Left renal pelvis (tissue), 4 donors: ENCODE measurements at regions not wholly inside any gene's neighbourhood (a gene's known extent, or its start where the extent isn't known, plus 50 kb on each side); places are given as distances from the start of the nearest gene placed in this dataset.

ENCODE experiments used
- DNase-seq, 4 donors: peaks; one replicate each; pipeline ENCODE4 v3.0.0-alpha.2; 2013; ENCODE audit warnings: low read depth in 4 of 4, low spot score in 3 of 4

GRCh38 chr17:79361873-79362771 is 248.7 kb downstream of the RBFOX3 start:
- DNase-seq = no peak

DNA sequence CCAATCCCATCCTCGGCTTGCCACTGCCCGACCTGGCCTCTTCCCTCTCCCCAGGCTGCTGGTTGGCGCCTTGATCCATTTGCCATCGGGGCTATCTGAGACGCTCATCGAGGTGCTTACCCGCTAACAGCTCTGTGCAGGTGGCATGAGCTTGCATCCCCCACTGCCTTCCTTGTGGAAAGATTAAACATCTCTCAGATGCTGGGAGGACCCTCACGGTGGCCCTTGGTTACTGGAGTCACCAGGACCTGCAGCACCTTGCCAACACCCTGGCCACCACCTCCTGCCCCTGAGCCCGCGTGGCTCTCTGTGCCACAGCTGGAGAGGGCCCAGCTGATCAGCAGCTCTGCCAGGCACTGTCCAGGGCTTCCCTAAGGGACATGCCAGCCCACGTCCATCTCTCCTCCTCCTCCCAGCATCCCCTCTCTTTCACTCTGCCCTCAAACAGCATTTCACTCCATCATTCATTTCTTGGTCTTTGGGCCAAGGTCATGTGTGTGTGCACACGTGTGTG is 249.6 kb downstream of the RBFOX3 start:
- no peak for DNase-seq

GRCh38 chr17:79360196-79360595 is 250.7 kb downstream of the RBFOX3 start:
- no peak for DNase-seq

GRCh38 chr17:79356839-79357447 is 253.9 kb downstream of the RBFOX3 start:
- DNase-seq = no peak

- no peak for DNase-seq
Measured at GRCh38 chr17:79355165-79355564, 255.7 kb downstream of the RBFOX3 start.

- DNase-seq = no peak
Measured at GRCh38 chr17:79354173-79354820, 256.6 kb downstream of the RBFOX3 start.

GRCh38 chr17:79353548-79353947 is 257.3 kb downstream of the RBFOX3 start:
- DNase-seq = no peak

DNA sequence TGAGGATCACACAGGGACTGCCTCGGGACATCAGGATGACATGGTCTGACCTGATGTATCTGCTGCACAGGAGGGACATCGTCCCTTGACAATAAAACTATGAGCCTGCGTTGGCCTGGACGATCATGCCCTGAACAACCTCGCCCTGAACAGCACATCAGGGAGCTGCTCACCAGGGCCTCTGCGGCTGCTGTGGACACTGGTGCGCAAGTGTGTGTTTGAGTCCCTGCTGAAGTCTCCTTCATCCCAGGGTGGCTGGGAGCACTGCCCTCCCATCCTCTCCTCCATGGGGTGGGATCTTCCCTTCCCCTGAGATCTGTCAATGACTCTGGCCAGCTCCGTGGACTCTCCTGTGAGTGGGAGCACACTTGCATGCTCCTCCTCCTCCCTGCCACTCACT is 257.8 kb downstream of the RBFOX3 start:
- DNase-seq = no peak

GRCh38 chr17:79350533-79350932 is 260.3 kb downstream of the RBFOX3 start:
- no peak for DNase-seq

DNA sequence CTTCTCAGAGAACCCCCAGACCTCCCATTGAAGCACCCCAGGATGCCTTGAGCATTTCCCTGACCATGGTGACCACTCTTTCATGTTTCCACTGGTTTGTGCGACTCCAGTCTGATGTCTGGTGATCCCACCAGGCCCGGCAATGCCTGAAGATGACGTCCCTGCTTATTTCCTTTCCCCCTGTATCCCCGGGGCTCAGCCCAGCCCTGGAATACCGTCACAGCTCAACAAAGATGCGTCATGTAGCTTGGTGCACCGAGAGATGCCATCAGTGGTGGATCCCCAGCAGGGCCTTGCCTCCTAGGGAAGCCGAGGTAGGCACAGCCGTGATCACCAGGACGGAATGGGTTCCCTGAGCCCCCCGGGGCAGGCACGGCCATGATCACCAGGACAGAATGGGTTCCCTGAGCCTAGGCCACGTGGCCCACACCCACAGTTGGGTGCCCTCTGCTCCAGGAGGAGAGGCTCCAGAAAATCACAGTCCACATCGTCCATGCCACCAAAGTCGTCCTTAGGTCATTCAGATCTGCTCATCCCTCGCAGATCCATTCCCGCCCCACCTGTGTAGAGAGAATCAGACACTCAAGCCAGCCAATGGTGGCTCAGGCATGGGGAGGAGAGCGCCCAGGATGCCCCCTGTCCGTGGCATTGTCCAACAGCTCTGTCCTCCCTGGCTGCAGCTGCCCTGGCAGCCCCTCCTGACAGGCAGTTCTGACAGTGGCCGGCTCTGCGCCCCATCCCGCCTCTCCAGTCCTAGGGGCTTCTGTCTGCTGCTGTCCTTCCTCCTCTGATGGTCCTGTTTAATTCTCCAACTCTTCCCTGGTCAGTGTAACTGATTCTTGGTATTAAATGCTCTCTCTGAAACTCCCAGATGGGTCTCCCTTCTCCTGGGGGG is 261.1 kb downstream of the RBFOX3 start:
- no peak for DNase-seq

DNA sequence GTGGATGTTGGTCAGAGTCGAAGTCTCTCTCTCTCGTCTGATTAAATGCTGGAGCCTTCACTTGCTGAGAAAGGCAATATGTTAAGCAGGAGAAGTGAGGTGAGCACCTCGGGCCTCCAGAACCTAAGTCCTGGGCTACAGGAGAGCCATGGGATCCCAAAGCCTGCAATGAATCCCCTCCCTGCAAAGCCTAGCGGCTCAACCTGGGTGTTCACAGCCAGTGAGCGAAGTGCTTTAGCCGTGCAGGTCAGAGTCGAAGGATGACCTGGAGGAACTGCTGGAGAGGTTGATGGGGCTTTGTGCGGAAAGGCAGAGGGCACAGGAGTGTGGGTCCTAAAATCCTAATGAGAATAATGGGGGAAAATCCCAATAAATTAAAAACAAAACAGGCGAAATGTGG is 267.8 kb downstream of the ENGASE start:
- no peak for DNase-seq

DNA sequence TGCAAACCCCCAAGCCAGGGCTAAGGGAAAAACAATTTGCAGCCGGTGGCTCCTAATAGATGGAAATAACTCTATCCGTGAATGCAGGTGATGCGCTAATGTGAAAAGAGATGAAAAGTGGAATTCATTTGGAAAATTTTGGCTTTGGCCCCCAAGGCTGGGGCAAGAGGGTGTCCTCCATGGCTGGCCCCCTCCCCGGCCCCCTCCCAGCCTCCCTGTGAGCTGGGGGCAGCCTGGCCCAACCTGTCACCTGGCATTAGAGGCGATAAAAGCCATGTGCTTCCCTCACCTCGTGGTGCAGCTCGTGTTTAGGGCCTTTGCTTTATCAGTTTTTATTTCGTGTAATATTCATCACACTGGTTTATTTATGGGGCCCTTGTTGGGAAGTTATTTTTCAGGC is 267.2 kb downstream of the ENGASE start:
- DNase-seq = no peak

DNA sequence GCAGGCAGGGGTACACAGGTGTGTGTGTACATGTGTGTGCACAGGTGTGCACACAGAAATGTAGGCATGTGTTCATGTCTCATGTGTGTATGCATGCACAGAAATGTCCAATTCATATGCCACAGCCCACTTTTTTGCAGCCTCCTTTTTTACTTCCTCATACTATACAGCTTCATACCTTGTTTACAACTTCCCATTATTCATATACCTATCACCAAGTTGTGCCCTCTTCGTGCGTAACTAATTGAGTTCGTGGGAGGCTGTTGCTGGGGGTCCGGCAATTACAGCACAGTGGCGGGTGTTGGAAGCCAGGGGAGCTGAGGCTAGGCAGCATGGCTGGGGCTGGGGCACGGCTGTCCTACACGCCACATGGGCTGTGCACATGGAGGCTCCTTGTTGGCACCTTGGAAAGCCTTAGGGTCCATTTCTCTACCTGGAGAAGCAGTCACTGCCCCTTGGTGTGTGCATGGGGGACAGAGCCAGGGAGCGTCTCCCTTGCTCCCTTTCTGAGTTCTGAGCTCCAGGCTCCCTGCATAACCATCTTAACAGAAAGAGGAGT is 266.7 kb downstream of the ENGASE start:
- DNase-seq = no peak

DNA sequence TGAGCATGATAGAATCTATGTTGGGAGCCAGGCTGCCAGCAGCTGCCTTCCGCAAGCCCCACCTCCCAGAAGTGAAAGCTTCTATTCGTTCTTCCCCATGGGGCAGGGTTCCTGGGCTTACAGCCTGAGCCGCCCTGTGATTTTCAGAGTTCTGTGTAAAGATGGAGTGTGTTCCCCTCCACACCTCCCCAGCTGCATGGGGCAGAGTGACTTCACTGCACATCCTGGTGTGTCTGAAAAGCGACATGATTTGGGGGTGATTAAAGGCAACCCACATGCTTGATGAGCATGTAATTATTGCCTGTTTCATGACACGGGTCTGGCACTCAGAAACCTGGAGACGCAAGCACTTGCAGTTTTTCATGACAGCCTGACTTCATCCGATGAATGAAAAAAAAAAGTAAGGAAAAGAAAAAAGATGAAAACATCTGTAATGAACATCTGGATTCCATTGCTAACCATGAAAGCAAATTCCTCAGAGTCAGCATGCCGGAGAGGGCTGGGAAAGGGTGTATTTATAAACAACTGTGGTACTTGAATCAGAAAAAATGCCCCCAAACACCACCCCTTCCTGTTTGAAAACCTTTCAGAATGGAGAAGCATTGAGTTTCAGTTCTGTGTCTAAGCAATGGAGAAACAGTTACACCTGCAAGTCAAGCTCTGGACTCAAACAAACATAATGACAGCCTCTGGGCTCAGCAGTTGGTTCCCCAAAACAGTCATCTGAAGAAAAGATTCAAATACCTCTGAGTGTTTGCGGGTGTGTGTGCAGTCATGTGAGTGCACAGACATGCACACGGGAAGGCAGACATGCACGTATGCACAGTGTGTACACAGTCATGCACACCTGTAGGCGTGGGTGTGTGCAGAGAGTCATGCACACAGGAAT is 266.0 kb downstream of the ENGASE start:
- DNase-seq = no peak

- no peak for DNase-seq
Measured at GRCh38 chr17:79339321-79339720, 264.7 kb downstream of the ENGASE start.

DNA sequence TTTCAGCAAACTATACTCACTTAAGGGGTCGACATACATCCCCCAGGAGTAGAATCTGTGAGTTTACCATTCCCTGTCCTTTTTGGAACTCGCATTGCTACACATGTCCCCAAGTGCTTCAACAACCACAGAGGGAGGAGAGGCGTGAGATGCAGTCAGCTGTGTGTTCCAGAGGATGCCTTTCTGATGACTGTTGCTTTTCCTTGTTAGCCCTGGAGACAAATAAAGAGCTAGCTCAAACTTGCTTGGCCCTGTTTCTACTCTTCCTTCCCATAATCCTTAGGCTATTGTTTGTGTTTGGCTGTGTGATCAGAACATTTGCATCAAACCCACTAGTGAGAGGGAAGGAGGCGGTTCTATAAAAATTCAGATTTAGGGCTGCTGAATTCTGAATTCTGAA is 264.0 kb downstream of the ENGASE start:
- DNase-seq = no peak

DNA sequence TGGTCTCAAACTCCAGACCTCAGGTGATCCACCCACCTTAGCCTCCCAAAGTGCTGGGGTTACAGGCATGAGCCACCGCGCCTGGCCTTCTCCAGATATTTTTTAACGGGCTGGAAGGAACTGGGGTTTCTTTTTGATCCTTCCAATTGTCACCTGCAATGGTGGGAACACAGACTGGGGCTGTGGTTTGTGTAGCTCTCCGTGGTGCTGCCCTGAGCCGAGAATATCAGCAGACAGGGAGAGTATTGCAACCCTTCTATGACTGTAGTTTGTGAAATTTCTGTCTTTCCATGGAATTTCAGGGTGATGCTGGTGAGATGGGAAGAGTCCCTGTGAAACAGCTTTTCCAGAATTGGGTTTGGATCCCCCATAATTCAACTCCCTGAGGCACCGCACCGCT is 263.5 kb downstream of the ENGASE start:
- DNase-seq = no peak

- DNase-seq = no peak
Measured at GRCh38 chr17:79337053-79337452, 262.4 kb downstream of the ENGASE start.

GRCh38 chr17:79335456-79335855 is 260.8 kb downstream of the ENGASE start:
- DNase-seq = no peak
